ENCODE measurements at regions not wholly inside any gene's neighbourhood (a gene's known extent, or its start where the extent isn't known, plus 50 kb on each side); places are given as distances from the start of the nearest gene placed in this dataset.

DNA sequence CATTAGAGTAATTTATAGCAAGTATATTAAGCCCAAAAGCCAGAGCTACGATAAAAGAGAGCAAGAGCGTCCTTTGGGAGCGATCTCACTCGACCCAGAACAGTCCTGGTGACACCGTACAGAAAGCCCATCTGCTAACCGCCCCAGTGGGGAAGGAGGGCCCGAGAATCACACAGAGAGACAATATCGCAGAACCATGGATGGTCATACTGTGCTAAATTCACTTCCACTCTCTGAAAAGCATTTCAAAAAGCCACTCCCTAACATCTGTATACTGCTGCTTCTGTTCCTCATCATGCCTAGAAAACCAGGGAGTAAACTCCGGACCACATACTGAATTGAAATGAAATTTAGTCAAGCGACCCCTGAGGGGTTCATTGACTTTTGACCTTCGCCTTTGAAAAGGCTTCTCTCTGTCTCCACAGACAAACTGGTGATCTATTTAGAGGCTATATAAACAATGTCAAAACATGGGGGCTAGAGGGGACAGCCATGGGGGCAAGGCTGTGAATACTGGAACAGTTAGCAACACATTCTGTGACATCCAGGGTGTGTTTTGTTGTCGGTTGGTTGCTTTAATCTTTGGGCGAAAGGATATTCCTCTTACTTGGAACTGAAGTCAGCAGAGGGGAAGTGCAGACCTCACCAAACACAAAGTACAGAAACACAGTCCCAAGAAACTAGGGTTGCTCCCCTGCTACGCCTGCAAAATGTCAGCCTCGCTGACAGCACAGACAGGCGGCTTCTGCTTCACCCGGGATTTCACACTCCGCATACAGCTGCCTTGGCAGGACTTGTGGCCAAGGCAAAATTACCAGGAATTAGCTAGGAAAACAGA, 129.0 kb upstream of the RASGEF1B start:
- no peak for TF ChIP-seq POLR2A (IDR thresholded peaks at IDR 0.05)
- TF ChIP-seq, protein P1, sequence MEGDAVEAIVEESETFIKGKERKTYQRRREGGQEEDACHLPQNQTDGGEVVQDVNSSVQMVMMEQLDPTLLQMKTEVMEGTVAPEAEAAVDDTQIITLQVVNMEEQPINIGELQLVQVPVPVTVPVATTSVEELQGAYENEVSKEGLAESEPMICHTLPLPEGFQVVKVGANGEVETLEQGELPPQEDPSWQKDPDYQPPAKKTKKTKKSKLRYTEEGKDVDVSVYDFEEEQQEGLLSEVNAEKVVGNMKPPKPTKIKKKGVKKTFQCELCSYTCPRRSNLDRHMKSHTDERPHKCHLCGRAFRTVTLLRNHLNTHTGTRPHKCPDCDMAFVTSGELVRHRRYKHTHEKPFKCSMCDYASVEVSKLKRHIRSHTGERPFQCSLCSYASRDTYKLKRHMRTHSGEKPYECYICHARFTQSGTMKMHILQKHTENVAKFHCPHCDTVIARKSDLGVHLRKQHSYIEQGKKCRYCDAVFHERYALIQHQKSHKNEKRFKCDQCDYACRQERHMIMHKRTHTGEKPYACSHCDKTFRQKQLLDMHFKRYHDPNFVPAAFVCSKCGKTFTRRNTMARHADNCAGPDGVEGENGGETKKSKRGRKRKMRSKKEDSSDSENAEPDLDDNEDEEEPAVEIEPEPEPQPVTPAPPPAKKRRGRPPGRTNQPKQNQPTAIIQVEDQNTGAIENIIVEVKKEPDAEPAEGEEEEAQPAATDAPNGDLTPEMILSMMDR (IDR thresholded peaks at IDR 0.05) = no peak
